Cardiac fibroblast (primary cell): ENCODE measurements at regions not wholly inside any gene's neighbourhood (a gene's known extent, or its start where the extent isn't known, plus 50 kb on each side); places are given as distances from the start of the nearest gene placed in this dataset.

Experiments
- DNase-seq, 2 donors: peaks; one replicate each; pipeline versions ENCODE4 v3.0.0 to v3.0.0-alpha.2; 2010; ENCODE audit warnings: low read depth in 2 of 2
- H3K4me3 ChIP-seq, 2 donors: replicated peaks in 1 of 2; 1 replicate in 1 of 2; 2 replicates in 1 of 2; pipeline ENCODE4 v1.5.1; 2011; ENCODE audit warnings: low read depth in 2 of 2, low read length in 2 of 2, mild to moderate bottlenecking in 2 of 2, moderate library complexity in 1 of 2
- TF ChIP-seq, protein P1 (sequence below): IDR thresholded peaks from one replicate; pipeline ENCODE4 v1.5.1; 2011; ENCODE audit warnings: low read depth, mild to moderate bottlenecking, low read length, inconsistent platforms

DNA sequence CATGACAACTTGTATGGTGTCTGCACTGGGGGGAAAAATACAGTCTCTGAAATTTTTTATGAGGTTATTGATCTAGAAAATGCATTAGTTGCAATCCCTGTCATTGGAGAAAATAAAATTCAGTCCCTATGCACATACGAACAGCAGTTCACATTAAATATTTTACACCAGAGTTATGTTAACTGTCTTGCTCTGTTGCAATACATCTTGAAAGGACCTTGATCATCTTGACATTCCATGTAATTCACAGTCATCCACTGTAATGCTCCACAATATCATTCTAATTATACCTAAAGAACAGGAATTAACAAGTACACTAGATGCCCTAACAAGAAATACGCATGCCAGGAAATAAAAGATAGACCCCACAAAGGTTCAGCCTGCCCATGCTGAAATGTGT, 934.6 kb upstream of the PCDH10 start:
- no peak for DNase-seq
- TF ChIP-seq, protein P1, sequence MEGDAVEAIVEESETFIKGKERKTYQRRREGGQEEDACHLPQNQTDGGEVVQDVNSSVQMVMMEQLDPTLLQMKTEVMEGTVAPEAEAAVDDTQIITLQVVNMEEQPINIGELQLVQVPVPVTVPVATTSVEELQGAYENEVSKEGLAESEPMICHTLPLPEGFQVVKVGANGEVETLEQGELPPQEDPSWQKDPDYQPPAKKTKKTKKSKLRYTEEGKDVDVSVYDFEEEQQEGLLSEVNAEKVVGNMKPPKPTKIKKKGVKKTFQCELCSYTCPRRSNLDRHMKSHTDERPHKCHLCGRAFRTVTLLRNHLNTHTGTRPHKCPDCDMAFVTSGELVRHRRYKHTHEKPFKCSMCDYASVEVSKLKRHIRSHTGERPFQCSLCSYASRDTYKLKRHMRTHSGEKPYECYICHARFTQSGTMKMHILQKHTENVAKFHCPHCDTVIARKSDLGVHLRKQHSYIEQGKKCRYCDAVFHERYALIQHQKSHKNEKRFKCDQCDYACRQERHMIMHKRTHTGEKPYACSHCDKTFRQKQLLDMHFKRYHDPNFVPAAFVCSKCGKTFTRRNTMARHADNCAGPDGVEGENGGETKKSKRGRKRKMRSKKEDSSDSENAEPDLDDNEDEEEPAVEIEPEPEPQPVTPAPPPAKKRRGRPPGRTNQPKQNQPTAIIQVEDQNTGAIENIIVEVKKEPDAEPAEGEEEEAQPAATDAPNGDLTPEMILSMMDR: no peak
- no peak overlapping the region for H3K4me3 ChIP-seq

DNA sequence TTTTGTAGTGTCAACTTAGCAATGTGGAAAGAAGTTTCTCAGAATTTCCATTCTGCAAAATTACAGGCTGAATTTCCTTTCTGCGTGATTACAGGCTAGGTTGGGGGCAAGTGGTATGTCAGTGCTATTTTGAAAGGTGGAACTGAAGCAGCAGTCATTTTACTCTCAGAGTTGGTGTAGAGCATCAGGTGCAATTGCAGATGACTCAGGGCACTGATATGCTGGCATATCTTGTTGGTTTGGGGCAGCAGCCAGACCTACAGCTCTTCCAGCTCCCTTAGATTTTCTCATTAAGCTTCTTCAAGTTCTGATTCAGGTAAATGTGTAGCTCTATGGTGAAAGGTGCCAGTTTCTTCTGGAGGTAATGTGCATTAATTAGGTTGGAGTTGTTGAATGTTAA, 930.7 kb upstream of the PCDH10 start:
- TF ChIP-seq, protein P1: no peak
- H3K4me3 ChIP-seq: no peak overlapping the region
- no peak for DNase-seq

DNA sequence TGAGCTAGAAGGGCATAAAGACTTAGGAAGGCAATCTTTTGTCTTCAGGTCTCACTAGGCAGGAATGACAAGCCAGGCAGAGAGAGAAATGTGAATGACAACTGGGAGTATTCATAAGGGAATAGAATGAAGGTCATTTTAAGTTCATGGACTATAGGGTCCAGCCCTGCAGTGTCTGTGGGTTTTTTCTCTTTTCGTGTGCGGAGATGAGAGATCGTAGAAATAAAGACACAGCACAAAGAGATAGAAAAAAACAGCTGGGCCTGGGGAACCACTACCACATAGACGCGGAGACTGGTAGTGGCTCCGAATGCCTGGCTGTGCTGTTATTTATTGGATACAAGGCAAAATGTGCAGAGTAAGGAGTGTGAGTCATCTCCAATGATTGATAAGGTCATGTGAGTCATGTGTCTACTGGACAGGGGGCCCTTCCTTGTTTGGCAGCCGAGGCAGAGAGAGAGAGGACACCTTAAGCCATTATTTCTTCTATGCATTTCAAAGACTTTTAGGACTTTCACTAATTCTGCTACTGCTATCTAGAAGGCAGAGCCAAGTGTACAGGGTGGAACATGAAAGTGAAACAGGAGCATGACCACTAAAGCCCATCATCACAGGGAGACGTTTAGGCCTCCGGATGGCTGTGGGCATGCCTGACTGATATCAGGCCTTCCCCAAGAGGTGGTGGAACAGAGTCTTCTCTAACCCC, 921.8 kb upstream of the PCDH10 start:
- TF ChIP-seq, protein P1: no peak
- peak in 1 of 2 donors; percentile 14 for DNase-seq
- H3K4me3 ChIP-seq: peak overlapping the region; percentile 13 to 47

DNA sequence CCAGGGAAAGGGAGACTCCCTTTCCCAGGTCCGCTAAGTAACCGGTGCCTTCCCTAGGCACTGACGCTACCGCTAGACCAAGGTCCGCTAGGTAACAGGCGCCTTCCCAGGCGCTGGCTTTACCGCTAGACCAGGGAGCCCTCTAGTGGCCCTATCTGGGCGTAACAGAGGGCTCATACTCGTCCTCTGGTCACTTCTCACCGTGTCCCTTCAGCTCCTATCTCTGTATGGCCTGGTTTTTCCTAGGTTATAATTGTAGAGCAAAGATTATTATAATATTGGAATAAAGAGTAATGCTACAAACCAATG, 921.3 kb upstream of the PCDH10 start:
- TF ChIP-seq, protein P1: peak; percentile 57
- peak; percentile 58 to 66 for DNase-seq
- peak overlapping the region; percentile 13 to 47 for H3K4me3 ChIP-seq

DNA sequence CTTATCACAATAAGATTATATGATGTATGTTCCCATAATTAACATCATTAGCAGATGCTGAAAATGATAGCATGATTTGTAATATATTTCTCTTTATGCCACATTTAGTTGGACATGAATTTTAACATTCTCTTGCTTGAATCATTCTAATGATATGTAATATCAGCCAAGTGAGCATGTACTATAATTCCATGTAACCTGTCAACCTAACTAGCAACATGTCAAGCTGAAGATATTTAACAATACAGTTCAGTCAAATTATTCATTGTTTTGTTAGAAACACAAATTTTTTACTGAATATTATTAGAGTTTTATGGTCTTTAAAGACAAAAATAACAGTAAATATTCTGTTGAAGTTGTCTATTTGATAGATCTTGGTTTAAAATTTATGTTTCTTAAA, 920.4 kb upstream of the PCDH10 start:
- DNase-seq: no peak
- H3K4me3 ChIP-seq: no peak overlapping the region
- TF ChIP-seq, protein P1: no peak

DNA sequence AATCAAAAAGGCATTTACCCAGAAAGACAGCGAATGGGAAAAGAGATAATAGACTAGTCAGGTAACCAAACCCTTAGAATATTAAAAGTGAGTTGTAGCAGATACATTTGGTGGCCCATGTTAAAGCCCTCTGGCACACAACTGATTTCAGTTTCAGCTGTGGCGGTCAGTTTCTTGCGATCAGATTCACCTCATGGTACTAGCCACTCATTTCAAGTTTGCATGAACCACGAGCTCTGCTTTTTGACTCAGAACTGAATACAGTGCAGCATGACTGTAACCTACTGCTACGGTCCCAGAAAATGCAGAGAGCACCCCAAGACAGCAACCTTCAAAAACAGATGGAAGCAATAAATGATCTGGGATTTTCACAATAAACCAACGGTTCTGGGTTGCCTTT, 919.1 kb upstream of the PCDH10 start:
- no peak for DNase-seq
- H3K4me3 ChIP-seq: no peak overlapping the region
- TF ChIP-seq, protein P1: no peak

DNA sequence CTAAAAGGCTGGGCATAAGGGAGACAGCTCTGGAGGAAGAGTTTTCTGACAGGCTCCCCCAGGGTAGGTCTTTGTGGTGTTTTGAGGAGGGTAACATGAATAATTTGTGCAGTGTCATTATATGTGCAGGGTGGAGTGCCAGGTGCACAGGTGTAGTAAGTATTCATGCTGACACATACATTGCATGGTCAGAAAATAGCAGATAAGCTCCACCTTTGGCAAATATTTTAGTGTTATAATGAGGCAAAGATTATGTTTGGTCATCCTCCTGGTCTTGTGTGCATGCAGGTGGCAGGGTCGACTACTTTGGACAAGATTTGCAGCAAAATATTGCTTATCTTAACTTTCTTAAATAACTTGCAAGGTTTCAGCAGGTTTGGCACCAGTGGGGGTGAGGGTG, 910.4 kb upstream of the PCDH10 start:
- DNase-seq: no peak
- no peak overlapping the region for H3K4me3 ChIP-seq
- TF ChIP-seq, protein P1: no peak
